GM20000 (cell line): ENCODE measurements at regions not wholly inside any gene's neighbourhood (a gene's known extent, or its start where the extent isn't known, plus 50 kb on each side); places are given as distances from the start of the nearest gene placed in this dataset.

Experiments
- DNase-seq: peaks from one replicate; pipeline ENCODE4 v3.0.0; 2012; ENCODE audit warnings: low spot score
- CTCF ChIP-seq: IDR thresholded peaks from 2 replicates; pipeline ENCODE4 v1.5.1; 2012; ENCODE audit warnings: mild to moderate bottlenecking, control low read depth; ENCODE audit errors: extremely low read depth, missing control alignments

- no peak for TF ChIP-seq CTCF
- DNase-seq = no peak
Measured at GRCh38 chr2:217193431-217194340, 333.8 kb upstream of the TNP1 start.

GRCh38 chr2:217192366-217192765 is 332.5 kb upstream of the TNP1 start:
- no peak for TF ChIP-seq CTCF
- no peak for DNase-seq

GRCh38 chr2:217189747-217190146 is 329.9 kb upstream of the TNP1 start:
- no peak for TF ChIP-seq CTCF
- DNase-seq = no peak

DNA sequence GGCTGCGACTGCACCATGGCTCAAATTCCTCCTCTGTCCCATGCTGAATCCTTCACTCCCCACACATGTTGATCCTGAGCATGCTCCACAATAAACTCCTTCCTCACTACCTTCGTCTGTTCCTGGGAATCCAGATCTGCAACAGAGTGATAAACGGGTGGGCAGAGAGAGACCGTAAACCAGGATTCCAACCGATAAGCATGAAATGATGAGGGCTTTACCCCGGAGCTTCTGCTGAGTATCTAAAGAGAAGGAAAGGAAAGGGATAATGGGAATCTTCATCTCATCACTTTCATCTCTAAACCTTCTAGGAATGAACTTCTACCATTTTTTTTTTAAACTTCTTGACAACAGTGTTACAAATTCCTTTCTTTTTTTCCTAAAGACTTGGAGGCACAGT is 329.3 kb upstream of the TNP1 start:
- no peak for TF ChIP-seq CTCF
- no peak for DNase-seq

- DNase-seq = no peak
- no peak for TF ChIP-seq CTCF
Measured at GRCh38 chr2:217186668-217187159, 326.9 kb upstream of the TNP1 start.

GRCh38 chr2:217186152-217186551 is 326.3 kb upstream of the TNP1 start:
- no peak for DNase-seq
- no peak for TF ChIP-seq CTCF

- DNase-seq = no peak
- TF ChIP-seq CTCF = no peak
Measured at GRCh38 chr2:217185265-217185995, 325.6 kb upstream of the TNP1 start.
